GM12878 (cell line): ENCODE measurements at regions not wholly inside any gene's neighbourhood (a gene's known extent, or its start where the extent isn't known, plus 50 kb on each side); places are given as distances from the start of the nearest gene placed in this dataset.

ENCODE experiments used
- RAD51 ChIP-seq: fragments of 450-650 bp; IDR thresholded peaks from 2 replicates; pipeline ENCODE4 v1.6.1; 2016; ENCODE audit warnings: moderate library complexity, mild to moderate bottlenecking, inconsistent platforms
- ZBTB40 ChIP-seq: fragments of 450-650 bp; IDR thresholded peaks from 2 replicates; pipeline ENCODE4 v1.6.1; 2016; ENCODE audit warnings: mild to moderate bottlenecking, moderate library complexity, borderline replicate concordance
- TF ChIP-seq, protein P1 (sequence below): fragments of 450-650 bp; formaldehyde crosslinking; IDR thresholded peaks from 2 replicates; pipeline ENCODE4 v1.5.0; 2022; ENCODE audit warnings: mild to moderate bottlenecking, missing genetic modification characterization

DNA sequence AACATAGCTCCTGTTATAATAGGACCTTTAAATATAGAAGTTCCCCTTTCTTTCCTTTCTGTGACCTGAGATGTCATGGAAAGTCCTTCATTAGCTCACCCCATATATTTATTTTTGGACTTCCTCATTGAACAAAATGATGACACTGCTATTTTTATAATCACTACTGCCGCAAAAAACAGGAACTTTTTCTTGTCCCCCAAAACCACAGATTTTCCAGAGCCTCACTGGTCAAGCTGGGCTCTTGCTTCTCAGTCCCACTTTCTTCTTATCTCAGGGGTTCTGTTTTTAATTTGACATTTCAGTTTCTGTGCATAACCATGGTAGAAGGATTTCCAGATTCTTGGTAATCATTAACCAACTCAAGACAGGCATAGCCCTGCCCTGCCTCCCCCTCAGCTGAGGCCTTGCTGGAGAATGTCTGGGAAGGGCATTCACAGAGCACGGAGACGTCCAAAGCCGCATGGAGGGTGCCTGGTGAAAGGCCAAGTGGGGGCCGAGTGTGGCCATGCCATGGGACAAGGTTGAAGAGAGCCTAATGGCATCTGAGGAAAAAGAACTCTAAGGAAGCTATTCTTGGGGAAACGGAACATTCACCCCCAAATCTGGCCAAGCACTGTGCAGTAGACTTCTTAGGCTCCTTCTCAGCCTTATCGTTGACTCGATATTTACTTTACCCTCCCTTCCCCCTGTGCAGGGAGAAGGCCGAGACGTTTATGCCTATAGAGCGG is 73.7 kb downstream of the EDN1 start (continued):
- TF ChIP-seq, protein P1, sequence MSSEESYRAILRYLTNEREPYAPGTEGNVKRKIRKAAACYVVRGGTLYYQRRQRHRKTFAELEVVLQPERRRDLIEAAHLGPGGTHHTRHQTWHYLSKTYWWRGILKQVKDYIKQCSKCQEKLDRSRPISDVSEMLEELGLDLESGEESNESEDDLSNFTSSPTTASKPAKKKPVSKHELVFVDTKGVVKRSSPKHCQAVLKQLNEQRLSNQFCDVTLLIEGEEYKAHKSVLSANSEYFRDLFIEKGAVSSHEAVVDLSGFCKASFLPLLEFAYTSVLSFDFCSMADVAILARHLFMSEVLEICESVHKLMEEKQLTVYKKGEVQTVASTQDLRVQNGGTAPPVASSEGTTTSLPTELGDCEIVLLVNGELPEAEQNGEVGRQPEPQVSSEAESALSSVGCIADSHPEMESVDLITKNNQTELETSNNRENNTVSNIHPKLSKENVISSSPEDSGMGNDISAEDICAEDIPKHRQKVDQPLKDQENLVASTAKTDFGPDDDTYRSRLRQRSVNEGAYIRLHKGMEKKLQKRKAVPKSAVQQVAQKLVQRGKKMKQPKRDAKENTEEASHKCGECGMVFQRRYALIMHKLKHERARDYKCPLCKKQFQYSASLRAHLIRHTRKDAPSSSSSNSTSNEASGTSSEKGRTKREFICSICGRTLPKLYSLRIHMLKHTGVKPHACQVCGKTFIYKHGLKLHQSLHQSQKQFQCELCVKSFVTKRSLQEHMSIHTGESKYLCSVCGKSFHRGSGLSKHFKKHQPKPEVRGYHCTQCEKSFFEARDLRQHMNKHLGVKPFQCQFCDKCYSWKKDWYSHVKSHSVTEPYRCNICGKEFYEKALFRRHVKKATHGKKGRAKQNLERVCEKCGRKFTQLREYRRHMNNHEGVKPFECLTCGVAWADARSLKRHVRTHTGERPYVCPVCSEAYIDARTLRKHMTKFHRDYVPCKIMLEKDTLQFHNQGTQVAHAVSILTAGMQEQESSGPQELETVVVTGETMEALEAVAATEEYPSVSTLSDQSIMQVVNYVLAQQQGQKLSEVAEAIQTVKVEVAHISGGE (CRISPR knock-in tag), result no peak
- TF ChIP-seq RAD51 (peak; percentile 63; the same call in 1 of the 2 replicates), ZBTB40 (no peak; the same call in 1 of the 2 replicates)
